Muscle of back (tissue), 3 donors: ENCODE measurements at regions not wholly inside any gene's neighbourhood (a gene's known extent, or its start where the extent isn't known, plus 50 kb on each side); places are given as distances from the start of the nearest gene placed in this dataset.

ENCODE experiments used
- DNase-seq, 3 donors: peaks; one replicate each; pipeline versions ENCODE4 v3.0.0 to v3.0.0-alpha.2; 2013

DNA sequence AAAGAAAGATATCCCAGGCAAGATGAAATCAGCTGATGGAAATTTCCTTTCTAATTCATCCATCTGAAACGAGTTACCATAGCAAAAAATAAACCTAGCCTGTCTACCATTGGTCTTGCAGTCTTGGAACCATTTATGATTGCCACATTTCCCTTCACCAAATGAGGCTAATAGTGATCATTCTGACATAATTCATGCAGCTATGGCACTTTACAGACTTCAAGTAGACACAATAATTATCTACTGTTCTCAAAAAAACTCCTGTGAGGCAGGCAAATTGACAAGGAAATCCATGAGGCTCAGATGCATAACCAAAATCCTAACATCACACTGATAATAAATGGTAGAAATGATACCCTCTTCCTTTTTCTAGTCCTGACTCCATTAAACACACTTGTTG lies 1669.7 kb upstream of the LRRTM1 start:
- DNase-seq = no peak

- peak in 1 of 3 donors; percentile 24 for DNase-seq
Observed at GRCh38 chr2:81942876-81943275, 1638.3 kb upstream of the LRRTM1 start.

DNA sequence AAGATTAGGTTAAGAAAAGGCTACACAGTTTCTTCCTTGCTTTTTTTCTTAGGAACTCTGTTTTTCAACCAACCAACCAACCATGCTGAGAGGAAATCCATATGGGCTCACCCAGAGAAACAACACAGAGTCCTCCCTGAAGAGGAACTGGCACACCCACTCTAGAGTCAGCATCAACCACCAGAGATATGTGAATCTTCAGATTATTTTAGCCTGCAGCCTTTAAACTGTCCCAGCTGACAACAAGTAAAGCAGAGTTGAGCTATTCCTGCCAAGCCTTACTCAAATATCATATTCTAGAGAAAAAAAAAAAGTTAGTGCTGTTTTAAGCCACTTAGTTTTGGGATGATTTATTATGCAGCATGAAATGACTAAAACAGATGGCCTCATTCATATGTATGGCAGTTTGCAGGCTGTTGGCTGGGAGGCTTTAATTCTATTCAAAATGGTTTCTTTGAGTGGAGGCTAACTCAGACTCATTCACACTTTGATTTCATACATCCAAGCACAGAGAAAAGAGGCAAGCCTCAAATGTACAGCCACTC lies 1637.7 kb upstream of the LRRTM1 start:
- peak; percentile 6 to 76 (median 33) for DNase-seq

DNA sequence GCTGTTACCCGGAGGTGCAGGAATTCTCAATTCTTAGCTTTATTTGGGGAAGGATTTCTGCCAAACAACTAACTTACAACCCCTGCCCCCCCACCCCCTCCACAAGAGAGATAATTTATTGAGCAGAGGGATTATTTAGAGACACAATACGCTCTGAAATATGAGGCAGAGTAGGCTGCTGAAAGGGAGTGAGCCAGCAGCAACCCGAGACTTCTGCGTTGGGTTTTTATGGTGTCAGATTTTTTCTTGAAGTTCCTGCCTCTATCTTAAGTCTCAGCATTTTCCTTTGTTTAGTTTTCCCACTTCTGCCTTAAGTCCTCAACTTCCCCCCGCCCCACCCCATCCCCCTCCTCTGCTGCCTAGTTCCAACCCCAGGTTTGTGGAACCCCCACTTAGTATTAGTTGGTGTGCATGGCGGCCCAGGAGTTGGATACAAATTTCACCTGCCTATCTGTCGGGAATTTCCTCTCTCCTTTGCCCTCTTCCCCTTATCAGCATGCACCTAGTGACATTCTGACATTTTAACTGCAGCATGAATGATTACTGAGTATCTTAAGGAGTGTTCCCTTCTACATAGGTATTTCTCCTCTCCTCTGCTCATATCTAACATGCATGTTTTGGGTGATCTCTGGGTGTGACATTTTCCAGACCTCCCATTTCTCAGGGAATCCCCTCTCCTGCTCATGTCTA lies 1635.9 kb upstream of the LRRTM1 start:
- peak in 1 of 3 donors; percentile 3 for DNase-seq

GRCh38 chr2:81937944-81938343 lies 1633.4 kb upstream of the LRRTM1 start:
- no peak for DNase-seq

DNA sequence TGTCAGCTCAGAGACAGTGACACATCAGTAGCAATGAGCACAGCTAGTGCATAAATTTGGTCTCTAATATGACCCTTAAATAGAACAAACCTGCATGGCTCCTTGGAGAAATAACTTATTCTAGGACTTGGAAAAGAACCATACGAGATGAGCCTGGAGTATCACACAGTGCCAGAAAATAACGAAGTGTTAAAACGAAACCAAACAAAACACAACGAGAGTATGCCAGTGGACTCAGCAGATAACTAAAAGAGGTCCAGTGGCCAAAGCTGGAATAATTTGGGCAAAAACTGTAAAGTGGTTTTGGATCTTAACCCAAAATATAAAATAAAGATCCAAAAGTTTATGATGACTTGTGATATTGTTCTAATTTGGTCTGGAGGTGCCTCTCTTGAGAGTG lies 1599.0 kb upstream of the LRRTM1 start:
- no peak for DNase-seq

DNA sequence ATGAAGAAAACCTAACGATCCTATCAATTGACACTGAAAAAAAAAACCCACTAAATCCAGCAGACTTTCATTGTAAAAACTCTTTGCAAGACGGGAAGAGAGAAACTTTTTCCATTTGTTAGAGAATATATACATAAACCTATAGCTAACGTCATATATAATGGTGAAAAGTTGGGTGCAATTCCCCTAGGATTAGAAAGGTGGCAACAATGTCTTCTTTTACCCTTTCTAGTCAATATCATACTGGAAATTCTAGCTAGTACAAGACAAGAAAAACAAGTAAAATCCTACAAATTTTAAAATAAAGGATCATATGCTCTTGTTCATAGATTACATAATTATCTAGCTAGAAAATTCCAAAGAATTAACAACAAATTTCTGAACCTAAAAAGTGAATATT lies 1596.5 kb upstream of the LRRTM1 start:
- no peak for DNase-seq

- no peak for DNase-seq
Observed at GRCh38 chr2:81895620-81896250, 1591.2 kb upstream of the LRRTM1 start.

DNA sequence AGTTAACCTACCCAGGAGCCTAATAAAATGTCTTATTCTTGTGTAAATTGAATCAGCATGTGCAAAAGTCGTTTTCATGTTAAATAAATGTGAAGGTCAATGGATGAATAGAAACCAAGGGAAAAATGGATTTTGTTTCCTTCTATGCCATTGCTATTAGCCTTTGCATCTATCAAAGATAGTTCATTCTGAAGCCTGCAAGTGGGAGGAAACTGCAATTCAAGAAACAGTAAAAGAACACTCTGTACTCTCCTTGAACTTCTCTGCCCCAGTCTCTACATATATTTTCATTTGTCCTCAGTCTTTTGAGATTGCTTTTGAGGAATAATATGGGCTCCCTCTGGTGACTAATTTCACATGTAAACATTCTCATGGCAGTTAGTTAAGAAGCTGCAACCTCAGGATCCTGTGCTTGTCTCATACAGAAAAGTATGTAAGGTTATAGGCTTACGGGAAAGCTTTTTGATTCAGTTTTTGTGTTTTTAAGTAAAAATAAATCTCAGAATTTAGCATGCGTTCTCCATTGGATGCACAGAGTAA lies 1590.0 kb upstream of the LRRTM1 start:
- DNase-seq = peak; percentile 2 to 39 (median 7)

GRCh38 chr2:81876624-81877023 lies 1572.1 kb upstream of the LRRTM1 start:
- no peak for DNase-seq

DNA sequence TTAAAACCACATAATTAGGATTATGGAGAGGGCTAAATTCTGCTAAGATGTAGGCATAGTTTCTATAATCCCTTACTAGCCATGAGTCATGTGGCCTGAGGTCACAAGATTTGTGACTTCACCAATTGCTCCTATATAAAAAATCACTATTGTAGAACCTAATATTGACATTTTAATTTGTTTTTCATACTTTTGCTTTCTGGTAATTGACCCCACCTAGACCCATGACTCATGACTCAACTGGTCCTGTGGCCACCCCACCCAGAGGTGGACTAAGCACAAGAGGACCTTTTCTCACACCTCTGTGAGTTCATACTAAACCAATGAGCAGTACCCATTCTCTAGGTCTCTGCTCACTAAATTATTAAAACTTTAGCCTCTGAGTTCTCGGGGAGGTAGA lies 1567.5 kb upstream of the LRRTM1 start:
- DNase-seq = no peak

DNA sequence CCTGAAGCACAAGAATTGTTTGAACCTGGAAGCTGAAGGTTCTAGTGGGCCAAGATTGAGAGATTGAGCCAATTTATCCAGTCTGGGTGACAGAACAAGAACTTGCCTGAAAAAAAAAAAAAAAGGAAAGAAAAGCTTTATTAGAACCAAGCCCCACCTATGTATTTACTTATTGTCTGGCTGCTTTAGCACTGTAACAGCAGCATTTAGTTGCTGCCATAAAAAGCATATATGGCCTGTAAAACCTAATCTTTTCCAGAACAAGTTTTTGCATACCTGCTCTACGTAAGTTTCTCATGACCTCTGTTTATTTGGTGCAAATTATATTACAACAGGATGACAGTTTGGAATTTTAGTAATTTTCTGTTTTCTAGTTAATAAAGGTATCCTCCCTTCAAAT lies 1565.6 kb upstream of the LRRTM1 start:
- no peak for DNase-seq

- DNase-seq = no peak
Observed at GRCh38 chr2:81858998-81859397, 1554.4 kb upstream of the LRRTM1 start.

GRCh38 chr2:81853341-81853740 lies 1548.8 kb upstream of the LRRTM1 start:
- peak in 1 of 3 donors; percentile 2 for DNase-seq

DNA sequence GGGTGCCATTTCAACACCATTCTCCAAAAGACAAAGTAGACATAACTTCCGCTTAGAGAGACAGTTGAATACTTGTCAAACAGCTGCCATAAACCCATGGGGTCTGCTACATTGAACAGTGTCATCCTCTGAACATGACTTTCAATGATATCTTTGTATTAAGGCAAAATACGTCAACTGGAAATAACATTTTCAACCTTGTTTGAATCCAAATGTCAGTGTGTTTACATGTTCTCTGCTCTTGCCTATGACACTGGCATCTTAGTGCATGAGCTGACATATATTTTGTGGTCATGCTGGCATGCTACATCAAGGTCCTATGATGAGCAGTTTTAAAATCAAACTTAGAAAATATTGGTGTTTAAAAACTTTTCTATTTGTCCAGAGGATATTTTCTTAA lies 1548.1 kb upstream of the LRRTM1 start:
- no peak for DNase-seq

DNA sequence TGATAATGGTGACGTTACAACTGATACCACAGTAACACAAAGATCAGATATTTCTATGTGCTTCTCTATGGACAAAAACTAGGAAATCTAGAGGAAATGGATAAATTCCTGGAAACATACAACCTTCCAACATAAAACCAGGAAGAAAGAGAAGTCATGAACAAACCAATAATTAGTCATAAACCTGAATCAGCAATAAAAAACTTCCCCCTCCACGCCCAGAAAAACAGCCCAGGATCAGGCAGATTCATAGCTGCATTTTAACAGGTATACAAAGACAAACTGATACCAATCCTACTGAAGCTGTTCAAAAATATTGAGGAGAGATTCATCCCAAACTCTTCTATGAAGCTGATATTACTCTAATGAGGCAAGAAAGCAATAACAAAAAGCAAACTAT lies 1535.2 kb upstream of the LRRTM1 start:
- no peak for DNase-seq

GRCh38 chr2:81835321-81836000 lies 1530.9 kb upstream of the LRRTM1 start:
- peak in 1 of 3 donors; percentile 32 for DNase-seq

DNA sequence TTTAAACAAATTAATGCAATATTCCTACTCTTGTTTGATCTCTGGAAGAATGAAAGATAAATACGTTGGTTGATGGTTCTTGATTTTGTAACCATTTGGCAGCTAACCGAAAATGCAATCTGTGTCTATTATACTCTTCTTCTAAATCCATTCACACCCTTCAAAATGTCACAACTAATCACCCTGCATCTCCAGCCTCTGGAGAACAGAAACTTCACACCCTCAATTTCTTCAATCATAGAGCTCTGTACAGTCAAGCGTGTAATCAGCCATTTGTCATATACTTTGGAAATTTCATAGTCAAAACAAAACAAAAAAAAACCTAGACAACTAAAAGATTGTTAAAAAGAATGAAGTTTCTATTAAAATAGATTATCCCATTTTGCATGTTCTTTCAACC lies 1482.3 kb upstream of the LRRTM1 start:
- DNase-seq = no peak

GRCh38 chr2:81767187-81767912 lies 1462.8 kb upstream of the LRRTM1 start:
- DNase-seq = peak; percentile 24 to 66 (median 58)

GRCh38 chr2:81747481-81748070 lies 1443.0 kb upstream of the LRRTM1 start:
- DNase-seq = no peak

DNA sequence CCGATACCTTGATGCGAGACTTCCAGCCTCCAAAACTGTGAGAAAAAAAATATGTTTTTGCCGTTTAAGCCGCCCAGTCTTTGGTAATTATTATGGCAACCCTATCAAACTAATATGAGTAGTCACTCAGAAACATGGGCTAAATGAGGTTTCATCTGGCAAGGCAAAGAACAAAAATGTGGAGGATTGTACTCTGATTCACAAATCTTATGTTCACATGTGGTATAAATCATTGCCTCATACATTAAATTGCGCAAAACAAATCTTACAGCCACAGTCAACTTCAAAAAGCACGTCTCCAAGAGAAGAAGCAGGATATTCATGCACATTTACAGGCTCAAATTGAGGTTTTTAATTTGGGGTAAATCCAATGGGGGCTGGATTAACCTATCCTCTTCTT lies 1435.4 kb upstream of the LRRTM1 start:
- DNase-seq = peak in 1 of 3 donors; percentile 11
